Vagina (tissue), 2 donors: ENCODE measurements at regions not wholly inside any gene's neighbourhood (a gene's known extent, or its start where the extent isn't known, plus 50 kb on each side); places are given as distances from the start of the nearest gene placed in this dataset.

Experiments used
- POLR2A ChIP-seq, 2 donors: fragments of 450-650 bp; IDR thresholded peaks; one replicate each; pipeline ENCODE4 v1.6.1; 2017; ENCODE audit warnings: antibody characterized with exemption in 2 of 2, mild to moderate bottlenecking in 2 of 2, moderate library complexity in 2 of 2
- TF ChIP-seq, protein P1 (sequence below), 3 experiments: fragments of 450-650 bp in 2 of 3; fragments of 200-600 bp in 1 of 3; sonication (generic) in 1 of 3; IDR thresholded peaks; one replicate each; pipeline ENCODE4 v1.5.1; 2017 to 2019; ENCODE audit warnings: antibody characterized with exemption in 3 of 3, mild to moderate bottlenecking in 2 of 3, moderate library complexity in 2 of 3

- TF ChIP-seq POLR2A (IDR thresholded peaks at IDR 0.05): no peak
- TF ChIP-seq, protein P1, sequence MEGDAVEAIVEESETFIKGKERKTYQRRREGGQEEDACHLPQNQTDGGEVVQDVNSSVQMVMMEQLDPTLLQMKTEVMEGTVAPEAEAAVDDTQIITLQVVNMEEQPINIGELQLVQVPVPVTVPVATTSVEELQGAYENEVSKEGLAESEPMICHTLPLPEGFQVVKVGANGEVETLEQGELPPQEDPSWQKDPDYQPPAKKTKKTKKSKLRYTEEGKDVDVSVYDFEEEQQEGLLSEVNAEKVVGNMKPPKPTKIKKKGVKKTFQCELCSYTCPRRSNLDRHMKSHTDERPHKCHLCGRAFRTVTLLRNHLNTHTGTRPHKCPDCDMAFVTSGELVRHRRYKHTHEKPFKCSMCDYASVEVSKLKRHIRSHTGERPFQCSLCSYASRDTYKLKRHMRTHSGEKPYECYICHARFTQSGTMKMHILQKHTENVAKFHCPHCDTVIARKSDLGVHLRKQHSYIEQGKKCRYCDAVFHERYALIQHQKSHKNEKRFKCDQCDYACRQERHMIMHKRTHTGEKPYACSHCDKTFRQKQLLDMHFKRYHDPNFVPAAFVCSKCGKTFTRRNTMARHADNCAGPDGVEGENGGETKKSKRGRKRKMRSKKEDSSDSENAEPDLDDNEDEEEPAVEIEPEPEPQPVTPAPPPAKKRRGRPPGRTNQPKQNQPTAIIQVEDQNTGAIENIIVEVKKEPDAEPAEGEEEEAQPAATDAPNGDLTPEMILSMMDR (IDR thresholded peaks at IDR 0.05): no peak
These were observed 215.6 kb downstream of the PDCD6IP start for GRCh38 chr3:34013818-34014570.
